RWPE1 (cell line): ENCODE measurements at regions not wholly inside any gene's neighbourhood (a gene's known extent, or its start where the extent isn't known, plus 50 kb on each side); places are given as distances from the start of the nearest gene placed in this dataset.
A peak's percentile ranks its signal among the peaks of the same experiment; 100 is the strongest.
"Not testable (repeated sequence)": the region's sequence is repeated elsewhere in the genome, so short reads cannot be mapped to it uniquely, and the experiment has no call there.

ENCODE experiments used
- CTCF ChIA-PET: fragments of 350-600 bp; sonication (Branson Sonifier 250); formaldehyde crosslinking; extraction: SDS; loops from one replicate; lab custom pipeline; 2021; lab: Yijun Ruan, JAX
- POLR2A ChIA-PET: fragments of 400-600 bp; formaldehyde crosslinking; extraction: SDS; loops from one replicate; lab custom pipeline; 2020; ENCODE audit warnings: antibody characterized with exemption; ENCODE audit not compliant: low non-redundant PET; lab: Yijun Ruan, JAX
- DNase-seq: peaks from one replicate; pipeline ENCODE4 v3.0.0; 2012; ENCODE audit warnings: low spot score
- H3K27ac ChIP-seq: fragments of 450-650 bp; 2 replicates; pipeline ENCODE4 v1.5.1; 2017
- CTCF ChIP-seq: fragments of 450-650 bp; conservative IDR thresholded peaks from 2 replicates; pipeline ENCODE4 v1.5.1; 2017; ENCODE audit warnings: low read depth, mild to moderate bottlenecking

GRCh38 chr5:17951392-17952169 is 317.3 kb downstream of the TAF11L14 start:
- POLR2A ChIA-PET, result no interaction called here
- DNase-seq, result peak; percentile 34
- peak overlapping the region; percentile 26 for H3K27ac ChIP-seq
- TF ChIP-seq CTCF, result no peak
- CTCF ChIA-PET, result interaction anchor here (0.7 kb wide), 1 partner anchor 33 kb away, joined by 3 read pairs; no protein-coding TSS in a partner anchor

GRCh38 chr5:17952231-17952630 is 318.0 kb downstream of the TAF11L14 start:
- CTCF ChIA-PET, result no interaction called here
- DNase-seq, result no peak
- no peak overlapping the region for H3K27ac ChIP-seq
- no peak for TF ChIP-seq CTCF
- POLR2A ChIA-PET, result no interaction called here

- CTCF ChIA-PET, result no interaction called here
- no peak overlapping the region for H3K27ac ChIP-seq
- TF ChIP-seq CTCF, result no peak
- POLR2A ChIA-PET, result no interaction called here
- DNase-seq, result no peak
These were observed 329.8 kb downstream of the TAF11L14 start for GRCh38 chr5:17964067-17964466.

- DNase-seq, result no peak
- ChIA-PET CTCF (interaction anchor here (0.6 kb wide), 1 partner anchor 23 kb away, joined by 3 read pairs; no protein-coding TSS in a partner anchor), POLR2A (no interaction called here)
These were observed 332.6 kb downstream of the TAF11L14 start for GRCh38 chr5:17966640-17967402.

GRCh38 chr5:17976404-17976803 is 342.1 kb downstream of the TAF11L14 start:
- ChIA-PET CTCF (no interaction called here), POLR2A (no interaction called here)
- TF ChIP-seq CTCF, result no peak
- no peak overlapping the region for H3K27ac ChIP-seq
- DNase-seq, result no peak

More at GRCh38 chr5:17966640-17967402, 332.6 kb downstream of the TAF11L14 start:
- no peak overlapping the region for H3K27ac ChIP-seq
- no peak for TF ChIP-seq CTCF

GRCh38 chr5:17978954-17979353 is 344.7 kb downstream of the TAF11L14 start:
- no peak overlapping the region for H3K27ac ChIP-seq
- TF ChIP-seq CTCF, result no peak
- ChIA-PET POLR2A (no interaction called here), CTCF (no interaction called here)
- no peak for DNase-seq

- CTCF ChIA-PET, POLR2A ChIA-PET, DNase-seq, H3K27ac ChIP-seq: not testable (repeated sequence)
These were observed 348.4 kb downstream of the TAF11L14 start for GRCh38 chr5:17982626-17983025.
